NT2/D1 (cell line): ENCODE measurements at regions not wholly inside any gene's neighbourhood (a gene's known extent, or its start where the extent isn't known, plus 50 kb on each side); places are given as distances from the start of the nearest gene placed in this dataset.

ENCODE experiments used
- DNase-seq: peaks from one replicate; pipeline ENCODE4 v3.0.0-alpha.2; 2011; ENCODE audit warnings: low read depth, low spot score
- H3K27me3 ChIP-seq: 2 replicates; pipeline ENCODE4 v1.6.0; 2011; ENCODE audit warnings: mild to moderate bottlenecking; ENCODE audit not compliant: insufficient read length, insufficient read depth
- H3K36me3 ChIP-seq: 2 replicates; pipeline ENCODE4 v1.6.1; 2011; ENCODE audit warnings: mild to moderate bottlenecking, low read length, mixed read lengths; ENCODE audit not compliant: insufficient read depth, insufficient read length
- H3K4me1 ChIP-seq: 2 replicates; pipeline ENCODE4 v1.5.1; 2011; ENCODE audit not compliant: insufficient read depth, insufficient read length
- H3K4me3 ChIP-seq: 2 replicates; pipeline ENCODE4 v1.5.1; 2011; ENCODE audit warnings: low read depth; ENCODE audit not compliant: insufficient read length
- H3K9ac ChIP-seq: 2 replicates; pipeline ENCODE4 v1.6.0; 2011; ENCODE audit warnings: low read depth; ENCODE audit not compliant: insufficient read length
- H3K9me3 ChIP-seq: 2 replicates; pipeline ENCODE4 v1.5.1; 2011; ENCODE audit warnings: mild to moderate bottlenecking, low read length; ENCODE audit not compliant: insufficient read depth
- SUZ12 ChIP-seq: IDR thresholded peaks from 2 replicates; pipeline ENCODE4 v1.6.1; 2011; ENCODE audit not compliant: insufficient read length, insufficient read depth; ENCODE audit errors: extremely low read depth
- YY1 ChIP-seq: IDR thresholded peaks from 2 replicates; pipeline ENCODE4 v1.6.1; 2011; ENCODE audit not compliant: insufficient read length, insufficient read depth
- ZNF274 ChIP-seq: IDR thresholded peaks from 2 replicates; pipeline ENCODE4 v1.6.1; 2011; ENCODE audit warnings: mild to moderate bottlenecking, low read depth, low read length

- H3K9me3 ChIP-seq = no peaks in the 10 kb centered on the region
- H3K4me3 ChIP-seq = no peak overlapping the region
- H3K27me3 ChIP-seq = no peaks in the 10 kb centered on the region
- no peak for DNase-seq
- H3K36me3 ChIP-seq = no peaks in the 10 kb centered on the region
- H3K9ac ChIP-seq = no peak overlapping the region
- no peaks in the 10 kb centered on the region for H3K4me1 ChIP-seq
- TF ChIP-seq ZNF274 (no peak), YY1 (no peak), SUZ12 (no peak)
Observed at GRCh38 chr6:14452567-14453527, 335.3 kb downstream of the CD83 start.

- Histone ChIP-seq H3K36me3 (no peaks in the 10 kb centered on the region), H3K4me3 (no peak overlapping the region), H3K4me1 (no peaks in the 10 kb centered on the region), H3K9me3 (no peaks in the 10 kb centered on the region), H3K27me3 (no peaks in the 10 kb centered on the region), H3K9ac (no peak overlapping the region)
- DNase-seq = no peak
- TF ChIP-seq ZNF274 (no peak), SUZ12 (no peak), YY1 (no peak)
Observed at GRCh38 chr6:14453712-14454472, 336.3 kb downstream of the CD83 start.

GRCh38 chr6:14454473-14454775 lies 336.9 kb downstream of the CD83 start:
- no peak overlapping the region for H3K9ac ChIP-seq
- no peaks in the 10 kb centered on the region for H3K27me3 ChIP-seq
- no peaks in the 10 kb centered on the region for H3K4me1 ChIP-seq
- no peak overlapping the region for H3K4me3 ChIP-seq
- no peak for DNase-seq
- H3K9me3 ChIP-seq = no peaks in the 10 kb centered on the region
- no peaks in the 10 kb centered on the region for H3K36me3 ChIP-seq
- no peak for TF ChIP-seq ZNF274
- no peak for TF ChIP-seq SUZ12
- no peak for TF ChIP-seq YY1

GRCh38 chr6:14455427-14455826 lies 337.9 kb downstream of the CD83 start:
- Histone ChIP-seq H3K4me3 (no peak overlapping the region), H3K36me3 (no peaks in the 10 kb centered on the region), H3K9me3 (no peaks in the 10 kb centered on the region), H3K27me3 (no peaks in the 10 kb centered on the region), H3K9ac (no peak overlapping the region), H3K4me1 (no peaks in the 10 kb centered on the region)
- no peak for DNase-seq
- no peak for TF ChIP-seq SUZ12
- TF ChIP-seq YY1 = no peak
- no peak for TF ChIP-seq ZNF274

GRCh38 chr6:14455876-14456648 lies 338.5 kb downstream of the CD83 start:
- Histone ChIP-seq H3K4me3 (no peak overlapping the region), H3K27me3 (no peaks in the 10 kb centered on the region), H3K36me3 (no peaks in the 10 kb centered on the region), H3K4me1 (no peaks in the 10 kb centered on the region), H3K9ac (no peak overlapping the region), H3K9me3 (no peaks in the 10 kb centered on the region)
- TF ChIP-seq SUZ12 (no peak), YY1 (no peak), ZNF274 (no peak)
- no peak for DNase-seq

GRCh38 chr6:14456941-14457340 lies 339.4 kb downstream of the CD83 start:
- Histone ChIP-seq H3K4me1 (no peaks in the 10 kb centered on the region), H3K9me3 (peaks cover 1% of the 10 kb centered on the region; the same call in 1 of the 2 replicates), H3K36me3 (no peaks in the 10 kb centered on the region), H3K9ac (no peak overlapping the region), H3K27me3 (no peaks in the 10 kb centered on the region), H3K4me3 (no peak overlapping the region)
- no peak for DNase-seq
- TF ChIP-seq ZNF274 (no peak), SUZ12 (no peak), YY1 (no peak)
